NCI-H1092 (cell line): ENCODE measurements at regions not wholly inside any gene's neighbourhood (a gene's known extent, or its start where the extent isn't known, plus 50 kb on each side); places are given as distances from the start of the nearest gene placed in this dataset.
"Not testable (repeated sequence)": the region's sequence is repeated elsewhere in the genome, so short reads cannot be mapped to it uniquely, and the experiment has no call there.

Experiments used
- DNase-seq: peaks from one replicate; lab custom pipeline; 2025; lab: John Stamatoyannopoulos, UW

- DNase-seq = no peak
These were observed 558.9 kb upstream of the MBL2 start for GRCh38 chr10:53331460-53331859.

- not testable (repeated sequence) for DNase-seq
These were observed 554.1 kb upstream of the MBL2 start for GRCh38 chr10:53326401-53327305.

- no peak for DNase-seq
These were observed 552.5 kb upstream of the MBL2 start for GRCh38 chr10:53325066-53325465.

GRCh38 chr10:53315709-53316108 lies 543.1 kb upstream of the MBL2 start:
- no peak for DNase-seq

GRCh38 chr10:53314876-53315275 lies 542.3 kb upstream of the MBL2 start:
- no peak for DNase-seq

GRCh38 chr10:53298443-53298842 lies 525.9 kb upstream of the MBL2 start:
- DNase-seq = no peak

GRCh38 chr10:53284615-53285182 lies 512.1 kb upstream of the MBL2 start:
- DNase-seq = no peak

- DNase-seq = no peak
These were observed 504.2 kb upstream of the MBL2 start for GRCh38 chr10:53276797-53277196.

- no peak for DNase-seq
These were observed 496.9 kb upstream of the MBL2 start for GRCh38 chr10:53269482-53269881.

- no peak for DNase-seq
These were observed 487.6 kb upstream of the MBL2 start for GRCh38 chr10:53260213-53260612.

GRCh38 chr10:53256623-53257022 lies 484.0 kb upstream of the MBL2 start:
- no peak for DNase-seq

- DNase-seq = no peak
These were observed 483.1 kb upstream of the MBL2 start for GRCh38 chr10:53255661-53256205.

GRCh38 chr10:53253221-53253620 lies 480.6 kb upstream of the MBL2 start:
- DNase-seq = no peak

GRCh38 chr10:53239873-53240272 lies 467.3 kb upstream of the MBL2 start:
- no peak for DNase-seq

GRCh38 chr10:53236941-53237340 lies 464.4 kb upstream of the MBL2 start:
- DNase-seq = no peak

- no peak for DNase-seq
These were observed 461.2 kb upstream of the MBL2 start for GRCh38 chr10:53233749-53234148.

- DNase-seq = no peak
These were observed 458.1 kb upstream of the MBL2 start for GRCh38 chr10:53230651-53231050.

GRCh38 chr10:53223851-53224250 lies 451.3 kb upstream of the MBL2 start:
- DNase-seq = peak; percentile 79

GRCh38 chr10:53222806-53223205 lies 450.2 kb upstream of the MBL2 start:
- DNase-seq = no peak

- DNase-seq = no peak
These were observed 437.5 kb upstream of the MBL2 start for GRCh38 chr10:53209944-53210611.

- no peak for DNase-seq
These were observed 411.1 kb upstream of the MBL2 start for GRCh38 chr10:53183733-53184132.

- no peak for DNase-seq
These were observed 404.9 kb upstream of the MBL2 start for GRCh38 chr10:53177468-53177867.

GRCh38 chr10:53166325-53166724 lies 393.7 kb upstream of the MBL2 start:
- no peak for DNase-seq
